HG03095 (cell line): ENCODE measurements at regions not wholly inside any gene's neighbourhood (a gene's known extent, or its start where the extent isn't known, plus 50 kb on each side); places are given as distances from the start of the nearest gene placed in this dataset.

Experiments
- ATAC-seq: cut with Tn5 transposase; IDR thresholded peaks from one replicate; pipeline ENCODE4 v1.9.1; 2021; ENCODE audit warnings: moderate library complexity; ENCODE audit not compliant: unreplicated experiment

DNA sequence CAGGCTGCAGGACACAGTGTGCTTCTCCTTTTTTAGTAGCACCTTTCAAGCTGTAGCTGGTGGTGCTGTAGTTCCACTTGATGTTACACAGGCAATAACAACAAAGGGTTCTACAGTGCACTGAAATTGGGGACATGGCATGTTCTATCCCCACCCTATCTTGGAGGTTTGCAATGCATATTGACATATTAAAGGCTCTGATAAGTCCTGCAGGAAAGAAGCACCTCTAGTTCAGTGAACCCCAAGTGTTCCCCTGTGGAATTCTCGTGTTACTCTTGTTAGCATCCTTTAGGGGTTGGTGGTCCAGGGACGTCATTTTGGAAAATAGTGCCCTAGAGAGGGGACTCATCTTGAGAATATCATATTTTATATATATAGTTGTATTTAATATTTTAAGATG lies 337.6 kb downstream of the DHX35 start:
- ATAC-seq = no peak

DNA sequence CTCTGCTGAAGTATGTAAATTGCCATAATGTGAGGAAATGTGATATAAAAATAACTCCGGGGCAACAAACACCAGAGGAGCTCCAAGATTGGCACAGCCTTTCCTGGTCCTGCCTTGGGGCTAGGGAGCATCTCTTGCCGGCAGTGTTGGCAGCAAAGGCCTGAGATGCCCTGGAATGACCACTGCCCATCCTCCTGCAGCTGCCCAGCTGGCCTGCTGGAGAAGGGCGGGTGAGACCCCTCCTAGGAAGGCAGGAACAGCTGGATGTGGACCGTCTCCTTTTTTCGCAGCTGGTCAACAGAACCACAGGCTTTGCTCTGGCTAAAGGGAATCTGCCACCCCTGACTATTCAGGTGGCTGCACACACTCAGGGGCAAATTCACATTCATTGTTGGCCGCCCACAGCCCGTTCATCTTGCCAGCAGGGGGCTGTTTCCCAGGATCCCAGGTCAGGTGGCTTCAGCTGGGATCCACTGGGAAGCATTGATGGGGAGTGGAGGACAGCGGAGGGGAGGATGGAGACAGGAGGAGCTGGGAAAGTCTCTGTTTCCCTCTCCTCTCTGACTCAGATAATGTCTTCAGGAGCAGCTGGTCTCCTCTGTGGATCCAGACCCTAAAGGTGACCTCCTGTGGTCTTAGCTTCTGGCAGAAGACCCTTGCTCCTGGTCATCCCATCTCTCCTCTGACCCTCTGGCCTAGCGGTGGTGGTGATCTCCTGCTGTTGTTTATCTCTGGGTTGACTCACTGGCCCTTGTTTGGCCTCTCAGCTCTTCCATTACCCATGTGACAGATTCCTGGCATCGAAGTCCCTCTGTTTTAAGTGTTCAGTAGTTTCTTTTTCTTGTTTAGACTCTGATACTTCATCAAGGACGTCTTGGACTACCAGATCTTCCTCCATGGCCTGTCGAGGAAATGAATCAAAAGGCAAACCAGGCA lies 336.7 kb downstream of the DHX35 start:
- ATAC-seq = no peak

DNA sequence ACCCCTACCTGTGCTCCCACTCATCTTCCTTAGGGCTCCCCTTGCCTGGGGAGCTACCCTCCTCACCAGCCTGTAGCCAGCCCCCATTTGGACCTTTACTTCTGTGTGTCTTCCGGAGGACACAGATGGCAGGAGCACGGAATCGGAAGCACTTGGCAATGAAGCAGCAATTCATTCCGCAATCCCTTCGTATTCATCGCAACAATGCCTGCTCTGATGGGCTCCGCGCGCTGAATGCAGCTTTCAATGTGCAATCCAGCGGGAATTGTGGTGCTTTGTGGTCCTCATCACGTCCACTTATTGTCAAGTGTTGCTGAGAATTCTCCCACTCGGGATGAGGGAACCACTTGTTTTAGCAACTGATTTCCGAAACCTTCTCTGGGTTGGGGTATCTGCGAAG lies 336.0 kb downstream of the DHX35 start:
- no peak for ATAC-seq

DNA sequence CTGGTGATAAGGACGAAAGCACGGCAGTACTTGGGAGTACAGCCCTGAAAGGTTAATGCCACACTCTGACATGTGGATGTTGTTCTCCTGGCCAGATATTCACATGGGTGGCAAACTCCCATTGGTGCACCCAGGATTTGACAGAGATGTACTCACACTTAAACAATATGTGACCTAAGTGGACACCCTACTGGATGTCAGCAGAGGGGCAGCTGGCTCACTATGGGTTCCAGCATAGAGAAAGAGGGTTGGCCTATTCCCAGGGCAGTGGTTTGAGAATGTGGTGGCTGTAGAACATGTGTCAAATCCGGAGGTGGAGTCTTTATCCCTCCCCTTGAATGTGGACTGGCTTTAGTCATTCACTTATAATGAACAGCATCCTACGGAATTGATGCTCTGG lies 333.2 kb downstream of the DHX35 start:
- ATAC-seq = no peak

DNA sequence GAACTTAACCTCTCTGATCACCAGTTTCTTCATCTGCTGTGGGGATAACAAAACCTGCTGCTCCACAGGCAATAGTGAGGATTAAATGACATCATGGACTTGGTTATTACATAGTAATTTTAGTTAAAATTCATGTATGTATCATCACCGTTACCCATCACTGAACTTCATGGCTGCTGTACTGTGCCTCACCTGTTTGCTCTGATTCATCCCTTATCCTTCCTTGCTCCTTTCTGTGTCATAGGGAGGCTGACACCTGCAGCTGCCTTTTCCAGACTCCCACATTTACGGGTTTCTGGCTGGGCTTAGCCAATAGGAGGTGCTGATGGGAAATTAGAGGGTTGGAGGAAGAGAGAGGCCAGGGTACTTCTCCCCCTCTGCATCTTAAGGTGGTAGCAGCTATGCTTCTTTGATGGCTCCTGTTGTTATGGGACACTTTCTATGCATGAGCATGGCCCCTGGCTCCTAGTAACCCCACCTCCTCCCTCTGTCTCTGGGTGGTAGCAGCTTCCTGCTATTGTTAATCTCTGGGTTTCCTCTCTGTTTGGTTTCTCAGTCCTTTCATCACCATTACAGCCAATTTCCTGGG lies 332.1 kb downstream of the DHX35 start:
- ATAC-seq = no peak

DNA sequence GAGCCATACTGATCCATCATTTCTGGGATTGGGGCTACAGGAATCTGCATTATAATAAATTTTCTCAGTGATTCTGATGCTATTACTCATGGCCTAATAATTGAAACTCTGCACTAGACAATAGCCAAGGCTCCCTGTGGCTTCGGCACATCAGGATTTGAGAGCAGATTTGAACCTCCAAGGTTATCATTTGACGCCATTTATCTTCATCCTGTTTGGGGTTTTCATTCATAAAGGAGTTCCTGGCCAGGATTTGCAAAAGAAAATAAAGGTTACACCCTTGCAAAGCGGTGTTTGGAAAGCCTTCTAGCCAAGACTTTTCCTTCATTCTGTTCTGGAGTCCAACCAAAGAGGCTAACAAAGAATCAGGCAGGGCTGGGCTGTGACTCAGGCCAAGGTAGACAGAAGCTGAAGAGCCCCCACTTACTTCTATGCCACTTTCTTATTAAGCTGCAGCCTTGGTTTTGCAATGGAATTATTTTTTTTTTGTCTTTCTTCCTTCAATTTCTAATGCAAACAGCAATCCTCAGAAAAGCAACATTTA lies 330.1 kb downstream of the DHX35 start:
- no peak for ATAC-seq

DNA sequence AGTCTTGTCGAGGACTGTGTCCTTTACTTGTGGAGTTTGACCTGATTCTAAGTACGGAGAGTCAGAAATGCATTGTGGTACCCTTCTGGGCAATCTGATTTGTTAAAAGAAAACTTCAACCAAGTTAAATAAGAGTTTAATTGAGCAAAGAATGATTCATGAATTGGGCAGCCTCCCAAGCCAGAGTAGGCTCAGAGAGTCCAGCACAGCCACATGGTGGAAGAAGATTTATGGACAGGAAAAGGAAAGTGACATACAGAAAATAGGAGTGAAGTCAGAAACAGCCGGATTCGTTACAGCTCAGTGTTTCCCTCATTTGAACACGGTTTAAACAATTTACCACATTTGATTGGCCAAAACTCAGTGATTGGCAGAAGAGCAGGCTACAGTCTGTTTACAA lies 329.2 kb downstream of the DHX35 start:
- no peak for ATAC-seq

DNA sequence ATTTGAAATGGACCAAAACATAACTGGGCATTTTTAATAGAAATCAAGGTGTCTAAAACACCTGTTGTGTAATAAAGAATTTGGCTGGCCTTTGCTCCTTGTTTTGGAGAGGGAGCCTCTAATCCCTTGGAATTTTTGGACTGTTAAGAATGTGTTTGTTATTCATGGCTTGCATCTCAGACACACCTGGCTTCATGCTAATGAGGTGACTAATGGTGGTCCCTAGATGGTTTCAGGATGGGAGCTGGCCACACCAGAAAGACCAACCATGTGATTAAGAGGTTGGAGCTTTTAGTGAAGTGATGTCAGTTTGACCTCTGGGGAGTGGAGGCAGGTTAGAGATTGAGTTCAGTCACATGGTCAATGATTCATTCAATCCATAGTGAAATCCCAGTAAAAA lies 328.4 kb downstream of the DHX35 start:
- no peak for ATAC-seq

DNA sequence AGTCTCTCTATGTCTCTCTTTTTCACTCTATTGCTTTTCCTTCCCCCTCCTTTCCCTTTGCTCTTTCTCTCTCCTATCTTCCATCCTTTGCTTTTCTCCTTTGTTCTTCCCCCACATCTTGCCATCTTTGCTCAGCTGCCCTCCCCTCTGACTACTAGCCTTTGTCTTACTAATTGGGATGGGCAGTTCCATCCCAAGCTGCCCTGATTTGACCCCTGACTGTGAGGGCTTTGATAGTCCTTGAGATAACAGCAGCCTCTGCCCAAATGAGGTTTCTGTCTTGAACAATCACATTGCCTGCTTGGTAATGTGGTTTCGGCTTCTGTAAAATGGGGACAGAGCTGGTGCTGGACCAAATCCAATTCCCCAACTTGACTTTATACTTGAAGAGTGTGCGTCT lies 327.7 kb downstream of the DHX35 start:
- no peak for ATAC-seq

DNA sequence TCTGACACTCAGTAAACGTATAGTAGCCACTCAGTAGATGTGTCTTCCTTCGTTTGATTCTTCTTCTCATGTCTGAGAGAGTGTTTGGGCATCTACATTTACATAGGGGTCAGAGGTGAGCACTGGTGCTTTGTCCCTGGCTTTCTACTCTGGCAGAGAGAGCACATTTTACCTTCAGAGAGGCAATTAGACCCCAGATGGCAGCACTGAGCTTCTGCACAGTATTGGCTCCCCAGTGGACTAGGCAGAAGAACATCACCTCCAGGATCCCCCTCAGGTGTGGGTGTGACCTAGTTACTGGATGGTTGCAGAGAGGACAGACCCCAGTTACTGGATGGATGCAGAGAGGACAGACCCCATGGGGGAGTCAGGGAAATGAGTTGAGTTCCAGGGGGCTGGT lies 327.2 kb downstream of the DHX35 start:
- ATAC-seq = no peak

DNA sequence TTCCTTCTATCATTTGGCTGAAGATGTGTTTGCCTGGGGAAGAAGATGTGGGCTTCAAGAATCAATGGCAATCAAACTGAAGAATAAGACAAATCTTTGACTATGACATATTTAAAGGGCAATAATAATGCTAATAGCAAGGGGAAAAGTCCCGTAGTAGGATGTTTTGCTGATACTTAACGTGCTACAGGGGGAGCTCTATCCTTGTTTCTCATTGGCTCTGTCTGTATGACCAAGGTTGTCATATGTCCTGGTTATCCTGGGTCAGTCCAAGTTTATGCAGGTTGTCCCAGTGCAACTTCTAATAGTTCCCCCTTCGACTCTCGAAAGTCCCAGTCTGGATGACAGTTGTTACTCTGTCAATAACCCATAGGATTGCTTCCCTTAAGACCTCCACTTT lies 321.3 kb downstream of the DHX35 start:
- ATAC-seq = no peak

DNA sequence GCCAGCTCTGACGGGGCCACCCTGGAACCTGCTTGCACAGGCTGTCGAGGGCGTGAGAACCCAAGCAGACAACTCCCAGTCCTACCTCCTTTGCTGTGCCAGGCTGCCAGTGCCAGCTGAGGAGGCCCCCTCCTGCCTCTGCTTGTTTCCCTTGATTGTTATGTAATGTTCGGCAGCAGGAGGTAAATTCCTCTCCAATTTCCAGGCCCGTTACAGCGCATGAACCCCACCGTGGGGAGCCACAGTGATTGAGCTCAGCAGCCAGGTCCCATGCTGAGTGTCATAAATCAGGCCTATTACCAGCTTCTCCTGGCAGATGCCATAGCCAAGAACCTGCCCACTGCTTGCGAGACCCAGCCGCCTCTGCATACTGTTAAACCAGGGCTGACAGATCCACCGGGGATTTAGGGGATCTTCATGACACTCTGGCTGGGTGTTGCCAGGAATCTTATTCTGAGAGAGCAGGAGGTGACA lies 320.5 kb downstream of the DHX35 start:
- no peak for ATAC-seq

DNA sequence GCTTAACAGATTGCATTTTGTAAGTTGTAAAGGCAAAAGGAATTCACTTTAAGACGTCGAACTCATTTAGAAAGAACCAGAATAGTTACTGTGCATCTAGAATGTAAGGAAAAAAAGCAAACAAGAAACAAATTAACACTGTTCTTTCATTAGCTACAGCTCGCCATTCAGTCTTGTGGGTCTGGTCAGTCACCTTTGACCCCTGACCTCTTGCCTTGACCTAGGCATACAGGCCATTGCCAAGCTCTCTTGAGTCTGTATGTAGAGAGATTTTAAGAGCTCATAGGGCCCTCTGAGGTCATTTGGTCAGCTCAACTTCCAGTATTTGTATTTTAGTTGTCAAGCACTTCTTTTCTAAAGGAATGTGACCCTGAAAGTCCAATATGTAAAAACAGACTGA lies 318.7 kb downstream of the DHX35 start:
- no peak for ATAC-seq

DNA sequence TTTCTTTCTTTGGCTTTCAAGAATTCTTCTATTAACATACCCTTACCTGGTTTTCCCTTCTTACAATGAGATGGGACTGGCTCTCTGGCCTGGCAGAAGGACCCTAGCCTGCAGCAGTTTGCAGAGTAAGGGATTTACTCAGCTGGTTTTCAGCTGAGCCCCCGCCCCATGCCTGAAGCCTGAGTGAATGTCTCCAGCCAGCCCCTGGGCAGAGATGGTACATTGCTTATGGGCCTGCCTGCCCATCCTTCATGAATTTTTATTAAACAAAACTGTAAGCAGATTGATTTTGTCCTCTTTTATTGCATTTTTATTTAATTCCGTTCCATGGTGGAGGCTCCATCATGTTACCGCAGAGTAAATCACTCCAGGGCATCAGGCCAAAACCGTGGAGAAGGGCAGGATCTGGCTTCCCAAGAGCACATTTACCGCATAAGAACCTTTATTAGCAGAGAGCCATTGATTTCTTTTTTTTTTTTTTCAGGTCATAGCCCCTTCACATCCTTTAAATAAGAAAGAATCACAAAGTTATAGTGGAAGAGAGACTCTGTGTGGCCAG lies 316.2 kb downstream of the DHX35 start:
- ATAC-seq = no peak

DNA sequence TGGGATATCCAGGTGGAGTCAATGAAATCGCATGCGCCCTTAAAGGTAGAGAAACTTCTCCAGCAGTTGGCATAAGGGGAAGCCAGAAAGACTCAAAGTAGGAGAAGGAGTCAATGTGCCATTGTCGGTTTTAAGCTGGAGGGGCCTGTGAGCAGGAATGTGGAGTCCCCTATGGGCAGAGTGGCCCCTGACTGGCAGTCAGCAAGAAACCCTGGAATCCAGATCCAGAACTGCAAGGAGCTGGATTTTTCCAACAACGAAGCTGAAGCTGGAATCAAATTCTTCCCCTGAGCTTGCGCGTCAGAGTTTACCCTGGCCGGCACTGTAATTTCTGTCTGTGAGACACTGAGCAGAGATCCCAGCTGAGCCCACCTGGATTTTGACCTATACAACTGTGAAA lies 315.0 kb downstream of the DHX35 start:
- no peak for ATAC-seq

DNA sequence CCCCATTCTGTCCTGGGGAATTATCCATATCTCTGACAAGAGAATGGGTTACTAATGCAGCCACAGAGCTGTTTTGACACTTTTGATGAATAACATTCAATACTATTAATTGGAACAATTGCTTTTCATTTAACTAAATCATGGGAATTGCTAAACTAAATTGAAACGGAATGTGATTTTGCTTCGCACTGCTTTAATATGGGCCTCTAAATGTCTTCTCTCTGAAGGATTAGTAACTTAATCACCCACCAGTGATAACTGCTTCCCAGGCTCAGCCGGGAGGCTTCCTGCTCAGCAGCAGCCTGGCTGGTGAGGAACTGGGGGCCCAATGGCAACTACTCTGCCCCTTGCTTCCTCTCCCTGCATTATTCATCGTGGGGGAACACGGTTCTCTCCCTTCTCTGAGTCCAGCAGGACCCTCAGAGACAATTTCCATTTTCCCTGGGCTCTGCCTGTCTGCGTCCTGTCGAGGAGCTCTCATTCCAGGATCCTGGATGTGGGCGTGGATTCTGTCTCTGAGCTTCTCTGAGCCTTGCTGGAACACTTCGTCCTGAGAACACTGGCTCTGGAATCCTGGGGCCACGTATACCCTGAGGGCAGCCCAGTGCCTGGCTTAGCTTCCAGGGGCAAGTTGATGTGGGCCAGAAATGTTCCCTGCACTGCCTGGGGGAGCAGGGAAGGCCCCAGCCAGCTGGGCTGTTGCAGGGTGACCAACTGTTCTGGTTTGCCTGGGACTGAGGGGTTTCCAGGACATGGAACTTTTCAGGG lies 308.9 kb downstream of the DHX35 start:
- no peak for ATAC-seq

DNA sequence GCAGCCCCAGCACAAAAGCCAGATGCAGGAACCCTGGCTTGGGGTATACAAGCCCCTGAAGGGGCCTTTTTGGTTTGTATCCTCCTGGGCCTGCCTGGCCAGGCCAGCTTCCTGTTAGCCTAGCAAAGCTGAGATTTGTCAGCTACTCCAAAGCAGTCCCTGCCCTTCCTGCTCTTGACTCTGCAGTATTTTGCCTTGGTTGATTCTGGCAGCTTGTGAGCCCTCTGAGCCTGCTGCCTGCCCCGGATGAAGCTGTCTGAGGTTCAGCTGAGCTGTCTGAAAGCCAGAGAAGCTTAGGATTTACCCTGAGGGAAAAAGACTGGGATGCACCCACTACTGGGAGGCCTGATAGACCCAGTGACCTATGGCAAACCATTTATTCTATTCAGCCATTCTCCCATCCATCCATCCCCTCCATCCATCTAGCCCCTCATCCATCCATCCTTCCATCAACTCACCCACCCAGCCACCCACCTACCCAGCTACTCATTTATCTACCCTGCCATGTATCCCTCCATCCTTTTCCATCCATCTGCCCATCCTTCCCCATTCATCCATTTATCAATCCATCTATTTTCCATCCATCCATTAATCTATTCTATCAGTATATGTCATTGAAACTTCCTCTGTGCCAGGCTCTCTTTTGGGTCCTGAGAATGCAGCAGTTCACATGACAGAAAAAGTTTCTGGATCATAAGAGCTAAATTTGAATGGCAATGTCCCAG lies 307.5 kb downstream of the DHX35 start:
- no peak for ATAC-seq

DNA sequence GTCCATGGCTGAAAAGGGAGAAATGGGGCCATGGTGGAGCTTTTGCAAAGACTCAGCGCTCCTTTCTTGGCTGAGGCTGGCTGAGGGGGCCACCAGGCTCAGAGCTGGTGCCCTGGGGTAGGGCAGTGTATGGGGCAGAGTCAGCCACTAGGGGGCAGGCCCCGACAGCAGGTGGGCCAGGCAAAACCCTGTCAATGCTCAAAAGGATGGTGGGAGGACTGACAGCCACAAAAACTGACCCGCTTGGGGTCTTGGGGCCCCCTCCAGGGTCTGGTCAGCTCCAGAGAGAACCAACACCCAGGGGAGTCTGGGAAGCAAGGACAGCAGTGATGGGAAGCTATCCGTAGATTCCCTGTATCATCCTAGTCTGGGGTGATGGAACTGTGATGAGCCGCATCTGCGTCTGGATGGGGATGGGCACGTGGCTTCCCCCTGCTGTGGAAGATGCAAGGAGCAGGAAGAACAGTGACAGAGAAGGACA lies 306.9 kb downstream of the DHX35 start:
- no peak for ATAC-seq

DNA sequence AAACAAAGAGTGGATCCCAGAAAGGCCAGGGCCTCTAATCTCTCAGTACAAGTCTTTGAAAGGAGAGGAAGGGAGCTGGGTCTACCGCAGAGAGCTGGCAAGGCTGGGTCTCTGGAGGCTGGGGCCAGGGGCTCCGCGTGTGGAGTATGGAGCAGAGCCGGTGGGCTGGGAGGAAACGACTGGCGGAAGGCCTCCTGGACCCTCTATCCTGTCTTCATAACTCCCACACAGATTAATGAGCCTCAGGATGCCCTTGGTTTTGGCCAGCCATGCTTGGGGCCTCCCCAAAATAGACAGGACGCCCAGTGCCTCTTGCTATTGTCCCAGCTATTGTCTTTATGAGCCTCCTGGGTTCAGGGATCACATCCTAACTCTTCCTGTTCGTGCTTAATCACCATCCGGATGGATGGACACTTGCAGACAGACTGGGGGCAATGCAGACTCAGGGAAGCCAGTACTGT lies 306.4 kb downstream of the DHX35 start:
- no peak for ATAC-seq

DNA sequence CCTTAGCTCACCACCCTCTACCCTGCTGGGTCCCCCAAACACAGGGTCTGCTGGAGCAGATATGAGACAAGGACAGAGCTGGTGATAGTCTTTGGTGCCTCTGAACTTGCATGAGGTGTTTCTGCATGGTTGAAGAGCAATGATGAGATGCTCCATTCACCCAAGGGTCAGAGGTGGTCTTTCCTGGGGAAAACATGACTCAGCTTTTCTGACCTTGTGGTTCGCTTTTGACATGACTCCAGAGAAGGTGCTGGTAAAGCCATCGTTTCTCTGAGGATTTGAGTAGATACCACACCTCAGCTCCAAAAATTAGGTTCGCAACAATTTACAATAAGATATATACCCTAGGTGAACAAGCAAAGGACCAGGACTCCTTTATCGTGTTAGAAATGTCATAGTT lies 304.8 kb downstream of the DHX35 start:
- no peak for ATAC-seq
